Left lung (tissue), 4 donors: ENCODE measurements at regions not wholly inside any gene's neighbourhood (a gene's known extent, or its start where the extent isn't known, plus 50 kb on each side); places are given as distances from the start of the nearest gene placed in this dataset.

Experiments
- ATAC-seq: fragments of 200-7000 bp; cut with Tn5 transposase; one replicate; pipeline ENCODE4 v1.9.1; 2020; ENCODE audit warnings: moderate library complexity
- DNase-seq, 4 donors: peaks; one replicate each; pipeline ENCODE4 v3.0.0-alpha.2; 2013 to 2020
- H3K27ac ChIP-seq, 2 donors: fragments of 200-600 bp; sonication (generic) in 1 of 2; one replicate each; pipeline versions ENCODE4 v1.5.0 to v1.8.0; 2020 to 2021
- H3K27me3 ChIP-seq, 2 donors: fragments of 200-600 bp; sonication (generic) in 1 of 2; one replicate each; pipeline versions ENCODE4 v1.5.0 to v1.8.0; 2020 to 2021
- H3K36me3 ChIP-seq, 2 donors: fragments of 200-600 bp; sonication (generic) in 1 of 2; one replicate each; pipeline versions ENCODE4 v1.5.0 to v1.8.0; 2020 to 2021
- H3K4me1 ChIP-seq, 2 donors: fragments of 200-600 bp; one replicate each; pipeline ENCODE4 v1.8.0; 2021
- H3K4me3 ChIP-seq, 2 donors: fragments of 200-600 bp; sonication (generic) in 1 of 2; one replicate each; pipeline versions ENCODE4 v1.5.0 to v1.8.0; 2020 to 2021; ENCODE audit warnings: mild to moderate bottlenecking in 1 of 2
- H3K9me3 ChIP-seq, 2 donors: fragments of 200-600 bp; sonication (generic) in 1 of 2; one replicate each; pipeline versions ENCODE4 v1.5.0 to v1.8.0; 2020 to 2021
- intact Hi-C, 2 donors: fragments of 100-400 bp; cut with DNase I; formaldehyde crosslinking; loops; one replicate each; pipeline versions ENCODE4 v1.11.2 to v1.14.2; 2022
- TF ChIP-seq, protein P1 (sequence below), 2 donors: fragments of 200-600 bp; sonication (generic) in 1 of 2; IDR thresholded peaks; one replicate each; pipeline versions ENCODE4 v1.5.0 to v1.8.0; 2021; ENCODE audit warnings: antibody characterized with exemption in 2 of 2
- donor health status: DM: no; HTN: yes; CAD: no.
- donor health status: DM: no; HTN: no; CAD: no.

DNA sequence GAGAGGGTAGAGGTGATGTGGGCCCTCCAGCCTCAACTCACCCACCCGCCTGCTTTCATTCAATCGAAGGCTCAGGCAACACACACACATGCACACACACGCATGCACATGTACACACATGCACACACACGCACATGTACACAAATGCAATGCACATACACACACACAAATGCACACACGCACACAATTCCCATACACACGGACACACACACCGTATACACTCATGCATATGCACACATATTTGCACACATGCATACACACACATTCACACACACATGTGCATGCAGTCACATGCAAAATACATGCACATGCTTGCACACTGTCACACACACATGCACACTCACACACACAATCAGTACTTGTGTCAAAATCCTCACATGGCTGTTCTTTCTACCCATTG is 55.9 kb upstream of the SPACA7 start:
- peaks cover 0 to 14% of the 10 kb centered on the region in 2 donors for H3K9me3 ChIP-seq
- H3K4me3 ChIP-seq = no peak overlapping the region
- H3K4me1 ChIP-seq = no peaks in the 10 kb centered on the region
- intact Hi-C loops = no loop called here
- H3K27me3 ChIP-seq = peaks cover 0 to 32% of the 10 kb centered on the region in 2 donors
- ATAC-seq (no peak), DNase-seq (no peak)
- TF ChIP-seq, protein P1, sequence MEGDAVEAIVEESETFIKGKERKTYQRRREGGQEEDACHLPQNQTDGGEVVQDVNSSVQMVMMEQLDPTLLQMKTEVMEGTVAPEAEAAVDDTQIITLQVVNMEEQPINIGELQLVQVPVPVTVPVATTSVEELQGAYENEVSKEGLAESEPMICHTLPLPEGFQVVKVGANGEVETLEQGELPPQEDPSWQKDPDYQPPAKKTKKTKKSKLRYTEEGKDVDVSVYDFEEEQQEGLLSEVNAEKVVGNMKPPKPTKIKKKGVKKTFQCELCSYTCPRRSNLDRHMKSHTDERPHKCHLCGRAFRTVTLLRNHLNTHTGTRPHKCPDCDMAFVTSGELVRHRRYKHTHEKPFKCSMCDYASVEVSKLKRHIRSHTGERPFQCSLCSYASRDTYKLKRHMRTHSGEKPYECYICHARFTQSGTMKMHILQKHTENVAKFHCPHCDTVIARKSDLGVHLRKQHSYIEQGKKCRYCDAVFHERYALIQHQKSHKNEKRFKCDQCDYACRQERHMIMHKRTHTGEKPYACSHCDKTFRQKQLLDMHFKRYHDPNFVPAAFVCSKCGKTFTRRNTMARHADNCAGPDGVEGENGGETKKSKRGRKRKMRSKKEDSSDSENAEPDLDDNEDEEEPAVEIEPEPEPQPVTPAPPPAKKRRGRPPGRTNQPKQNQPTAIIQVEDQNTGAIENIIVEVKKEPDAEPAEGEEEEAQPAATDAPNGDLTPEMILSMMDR (IDR thresholded peaks at IDR 0.05) = no peak
- H3K36me3 ChIP-seq = no peaks in the 10 kb centered on the region
- H3K27ac ChIP-seq = no peak overlapping the region

DNA sequence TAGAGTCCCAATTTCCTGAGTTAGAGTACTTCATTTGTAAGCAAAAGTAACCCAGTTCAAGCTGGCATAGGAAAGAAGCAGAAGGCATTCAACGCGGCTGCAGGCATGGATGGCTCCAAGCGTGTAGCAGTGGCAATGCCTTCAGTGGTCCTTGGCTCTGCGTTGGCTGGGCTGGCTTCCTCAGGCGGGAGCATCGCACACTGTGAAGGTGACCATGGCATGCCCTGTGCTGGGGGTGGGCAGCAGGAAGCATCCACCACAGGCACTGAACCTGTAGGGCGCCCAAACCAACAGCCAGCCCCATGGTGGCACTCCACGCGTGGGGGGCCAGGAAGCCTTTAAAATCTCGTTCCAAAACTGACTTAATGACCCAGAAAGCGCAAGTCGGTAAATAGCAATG is 53.6 kb upstream of the SPACA7 start:
- H3K4me3 ChIP-seq = no peak overlapping the region
- H3K27ac ChIP-seq = no peak overlapping the region
- TF ChIP-seq, protein P1 (IDR thresholded peaks at IDR 0.05) = no peak
- peaks cover 0 to 54% of the 10 kb centered on the region in 2 donors for H3K27me3 ChIP-seq
- peaks cover 0 to 3% of the 10 kb centered on the region in 2 donors for H3K9me3 ChIP-seq
- no peaks in the 10 kb centered on the region for H3K4me1 ChIP-seq
- intact Hi-C loops = no loop called here
- no peak for ATAC-seq
- H3K36me3 ChIP-seq = no peaks in the 10 kb centered on the region
- peak in 1 of 4 donors; percentile 66 for DNase-seq

DNA sequence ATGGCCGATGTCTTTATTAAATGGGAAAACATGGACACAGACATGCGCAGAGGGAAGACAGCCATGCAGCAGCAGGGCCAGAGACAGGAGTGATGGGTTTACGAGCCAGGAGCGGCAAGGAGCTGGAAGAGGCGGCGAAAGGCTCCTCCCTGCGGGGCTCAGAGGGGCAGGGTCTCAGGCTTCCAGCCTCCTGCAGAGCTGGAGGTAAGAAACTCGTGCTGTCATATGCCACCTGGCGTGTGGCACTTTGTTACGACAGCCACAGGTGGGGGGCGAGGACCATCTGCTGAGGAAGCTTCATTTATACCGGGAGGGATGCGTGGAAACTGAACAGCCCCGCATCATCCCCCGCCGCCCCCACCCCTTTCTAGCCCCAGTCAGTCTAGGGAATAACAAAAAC is 52.0 kb upstream of the SPACA7 start:
- ATAC-seq (no peak), DNase-seq (no peak)
- Histone ChIP-seq H3K36me3 (no peaks in the 10 kb centered on the region), H3K4me3 (no peak overlapping the region), H3K27me3 (peaks cover 0 to 66% of the 10 kb centered on the region in 2 donors), H3K4me1 (no peaks in the 10 kb centered on the region), H3K27ac (no peak overlapping the region), H3K9me3 (no peaks in the 10 kb centered on the region)
- TF ChIP-seq, protein P1 (IDR thresholded peaks at IDR 0.05) = no peak
- intact Hi-C loops = no loop called here

DNA sequence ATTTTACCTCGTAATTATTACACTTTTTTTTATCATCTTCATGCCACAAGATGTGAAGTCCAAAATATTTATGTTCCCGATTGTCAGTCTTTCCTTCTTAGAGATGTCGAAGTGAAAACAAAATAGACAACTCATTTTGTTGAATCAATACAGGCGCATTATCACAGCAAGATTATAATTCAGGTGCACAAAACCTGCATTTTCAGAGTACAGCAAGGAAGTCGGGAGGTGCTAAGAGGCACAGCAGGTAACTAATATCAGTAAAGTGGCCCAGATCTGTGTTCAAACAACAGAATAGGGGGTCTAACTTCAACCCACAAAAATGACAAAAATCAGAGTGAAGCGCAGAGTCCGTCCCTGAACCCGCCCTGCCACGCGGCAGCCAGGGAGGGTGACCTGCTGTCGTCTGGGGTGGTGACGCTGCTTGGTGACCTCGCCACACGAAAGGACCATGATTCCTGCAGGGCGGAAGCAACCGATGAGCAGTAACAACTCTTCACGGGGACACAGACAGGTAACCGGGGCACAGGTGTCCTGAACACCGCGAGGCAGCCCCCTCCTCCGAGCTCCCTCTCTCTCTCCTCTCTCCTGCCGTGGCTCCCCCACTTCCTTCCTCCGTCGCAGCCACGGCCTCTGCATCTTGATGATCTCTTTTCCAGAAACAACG is 50.9 kb upstream of the SPACA7 start:
- intact Hi-C loops = no loop called here
- H3K27me3 ChIP-seq = peaks cover 0 to 77% of the 10 kb centered on the region in 2 donors
- H3K36me3 ChIP-seq = no peaks in the 10 kb centered on the region
- no peak for DNase-seq
- H3K27ac ChIP-seq = no peak overlapping the region
- ATAC-seq = no peak
- no peaks in the 10 kb centered on the region for H3K4me1 ChIP-seq
- no peaks in the 10 kb centered on the region for H3K9me3 ChIP-seq
- TF ChIP-seq, protein P1 (IDR thresholded peaks at IDR 0.05) = no peak
- H3K4me3 ChIP-seq = no peak overlapping the region

DNA sequence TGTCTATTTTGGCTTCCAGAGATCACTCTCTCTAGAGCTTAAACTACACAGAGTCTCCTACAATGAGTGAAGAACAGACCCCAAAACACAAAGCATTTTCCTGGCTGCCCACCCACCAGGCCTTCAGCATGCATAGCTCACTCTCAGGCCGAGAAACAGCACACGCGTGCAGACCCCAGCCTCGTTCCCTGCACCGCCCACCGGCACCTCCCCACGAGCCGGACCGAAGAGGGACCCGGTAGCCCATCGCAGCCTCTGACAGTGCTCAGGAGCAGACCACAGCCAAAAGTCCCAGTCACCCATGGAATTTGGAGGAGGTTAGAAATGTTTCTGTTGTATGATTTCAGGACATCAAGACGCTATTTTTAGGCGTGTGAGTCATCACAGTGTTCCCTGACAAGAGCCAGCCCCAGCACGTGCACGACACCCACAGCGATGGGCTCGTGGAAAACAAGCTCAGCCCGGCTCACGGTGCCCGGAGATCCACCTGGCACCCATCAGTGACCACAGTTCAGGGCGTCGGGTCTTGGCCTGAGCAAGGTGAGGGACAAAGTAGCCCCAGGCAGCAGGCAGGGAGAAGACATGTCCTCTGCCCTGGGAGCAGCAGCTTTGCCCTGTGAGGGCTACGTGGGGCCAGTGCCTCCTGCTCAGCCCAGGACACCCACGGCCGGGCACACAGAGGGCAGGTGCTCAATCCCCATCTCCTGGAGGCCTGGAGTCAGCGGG is 50.1 kb upstream of the SPACA7 start:
- H3K9me3 ChIP-seq = no peaks in the 10 kb centered on the region
- TF ChIP-seq, protein P1 (IDR thresholded peaks at IDR 0.05) = no peak

More for the DNA sequence above, 50.1 kb upstream of the SPACA7 start:
- intact Hi-C loops = no loop called here
- Histone ChIP-seq H3K4me1 (peaks cover 0 to 5% of the 10 kb centered on the region in 2 donors), H3K27ac (no peak overlapping the region), H3K4me3 (no peak overlapping the region), H3K36me3 (no peaks in the 10 kb centered on the region), H3K27me3 (peaks cover 7 to 85% of the 10 kb centered on the region in 2 donors)
- DNase-seq (no peak), ATAC-seq (no peak)
